B cell (primary cell): ENCODE measurements at regions not wholly inside any gene's neighbourhood (a gene's known extent, or its start where the extent isn't known, plus 50 kb on each side); places are given as distances from the start of the nearest gene placed in this dataset.

Experiments used
- ATAC-seq: fragments of 200-7000 bp; cut with Tn5 transposase; one replicate; pipeline ENCODE4 v1.10.0; 2021; ENCODE audit warnings: low read depth, mild to moderate bottlenecking, moderate number of reproducible peaks, moderate library complexity
- CTCF ChIA-PET: fragments of 350-600 bp; sonication (Branson Sonifier 250); formaldehyde crosslinking; loops from one replicate; lab custom pipeline; 2021; ENCODE audit warnings: antibody characterized with exemption, inconsistent platforms; lab: Charles Lee
- POLR2A ChIA-PET: fragments of 350-600 bp; sonication (Branson Sonifier 250); formaldehyde crosslinking; loops from one replicate; lab custom pipeline; 2021; ENCODE audit warnings: antibody characterized with exemption; lab: Charles Lee
- DNase-seq: peaks from one replicate; pipeline ENCODE4 v3.0.0; 2013
- H2AFZ ChIP-seq: 2 replicates; pipeline ENCODE4 v1.6.1; 2012; ENCODE audit warnings: mild to moderate bottlenecking, low read depth, low read length; ENCODE audit not compliant: insufficient read depth, poor library complexity, severe bottlenecking
- H3K27ac ChIP-seq, 2 donors: 1 replicate in 1 of 2; 2 replicates in 1 of 2; pipeline ENCODE4 v1.5.1; 2012 to 2013; ENCODE audit warnings: low read length in 2 of 2, mild to moderate bottlenecking in 2 of 2, moderate library complexity in 1 of 2
- H3K27me3 ChIP-seq, 4 experiments: fragments of 200-600 bp in 1 of 4; sonication (generic) in 1 of 4; replicated peaks in 1 of 4; 1 replicate in 2 of 4; 2 replicates in 2 of 4; pipeline versions ENCODE4 v1.6.1 to v1.7.0; 2013 to 2016; ENCODE audit warnings: low read length in 3 of 4, mild to moderate bottlenecking in 2 of 4, mixed read lengths in 1 of 4, moderate library complexity in 1 of 4; ENCODE audit not compliant: insufficient read depth in 4 of 4, control insufficient read depth in 3 of 4; ENCODE audit errors: control extremely low read depth in 1 of 4
- H3K36me3 ChIP-seq, 2 experiments: replicated peaks in 1 of 2; 1 replicate in 1 of 2; 2 replicates in 1 of 2; pipeline versions ENCODE4 v1.6.1 to v1.7.1; 2013; ENCODE audit warnings: low read length in 1 of 2; ENCODE audit not compliant: insufficient read depth in 2 of 2, control insufficient read depth in 1 of 2; ENCODE audit errors: control extremely low read depth in 1 of 2, extremely low read depth in 1 of 2
- H3K4me1 ChIP-seq, 2 donors: fragments of 200-600 bp in 1 of 2; sonication (generic) in 1 of 2; 1 replicate in 1 of 2; 2 replicates in 1 of 2; pipeline versions ENCODE4 v1.5.1 to v1.6.1; 2013 to 2017; ENCODE audit warnings: low read length in 2 of 2; ENCODE audit not compliant: control insufficient read depth in 2 of 2, insufficient read depth in 2 of 2
- H3K4me2 ChIP-seq: replicated peaks from 2 replicates; pipeline ENCODE3; 2012; ENCODE audit warnings: mild to moderate bottlenecking, low read depth, low read length; ENCODE audit not compliant: poor library complexity, severe bottlenecking
- H3K4me3 ChIP-seq, 5 experiments: fragments of 200-600 bp in 1 of 5; sonication (generic) in 1 of 5; 1 replicate in 3 of 5; 2 replicates in 2 of 5; pipeline versions ENCODE4 v1.5.1 to v1.7.0; 2011 to 2016; ENCODE audit warnings: low read length in 4 of 5, mild to moderate bottlenecking in 4 of 5, low read depth in 2 of 5, control low read depth in 1 of 5, moderate library complexity in 1 of 5; ENCODE audit not compliant: insufficient read depth in 1 of 5; ENCODE audit errors: control extremely low read depth in 1 of 5, extremely low read depth in 1 of 5
- H3K79me2 ChIP-seq: fragments of 200-600 bp; sonication (generic); one replicate; pipeline ENCODE4 v1.6.0; 2016; ENCODE audit warnings: low read length; ENCODE audit not compliant: control insufficient read depth, insufficient read depth
- H3K9ac ChIP-seq: fragments of 200-600 bp; sonication (generic); 2 replicates; pipeline ENCODE4 v1.6.1; 2017; ENCODE audit warnings: mild to moderate bottlenecking, low read length, moderate library complexity
- H3K9me3 ChIP-seq, 3 donors: one replicate each; pipeline versions ENCODE4 v1.6.1 to v1.7.1; 2013; ENCODE audit warnings: low read length in 2 of 3; ENCODE audit not compliant: control insufficient read depth in 2 of 3, insufficient read depth in 1 of 3; ENCODE audit errors: control extremely low read depth in 1 of 3
- H4K20me1 ChIP-seq: 2 replicates; pipeline ENCODE4 v1.6.0; 2012; ENCODE audit warnings: mild to moderate bottlenecking, low read length; ENCODE audit not compliant: insufficient read depth, control insufficient read depth, poor library complexity, severe bottlenecking
- H3K27ac Mint-ChIP-seq: one replicate; pipeline ENCODE4 v1.8.0; 2021; ENCODE audit warnings: mixed read lengths
- H3K27me3 Mint-ChIP-seq: one replicate; pipeline ENCODE4 v1.8.0; 2021; ENCODE audit warnings: mixed read lengths
- H3K4me1 Mint-ChIP-seq: one replicate; pipeline ENCODE4 v1.8.0; 2021; ENCODE audit warnings: mixed read lengths
- H3K4me3 Mint-ChIP-seq: one replicate; pipeline ENCODE4 v1.8.0; 2021; ENCODE audit warnings: mixed read lengths
- H3K9me3 Mint-ChIP-seq: one replicate; pipeline ENCODE4 v1.8.0; 2022; ENCODE audit warnings: mixed read lengths; ENCODE audit not compliant: insufficient read depth
- CTCF ChIP-seq: fragments of 200-600 bp; IDR thresholded peaks from one replicate; pipeline ENCODE4 v1.8.0; 2022; ENCODE audit warnings: antibody characterized with exemption, mild to moderate bottlenecking
- EZH2 ChIP-seq: IDR thresholded peaks from 2 replicates; pipeline ENCODE4 v1.6.1; 2012; ENCODE audit warnings: borderline replicate concordance, low read depth, mild to moderate bottlenecking, moderate library complexity, low read length; ENCODE audit not compliant: insufficient read depth, poor library complexity, severe bottlenecking
- WGBS: methylation state at CpG from one replicate; pipeline ENCODE4 v1.1.5; 2013; ENCODE audit warnings: missing lambda C conversion rate; ENCODE audit not compliant: insufficient coverage; 5-methylcytosine and 5-hydroxymethylcytosine counted together
- intact Hi-C: fragments of 100-400 bp; cut with micrococcal nuclease; formaldehyde crosslinking; loops from one replicate; pipeline ENCODE4 v1.10.0; 2022

- Histone ChIP-seq H4K20me1 (no peaks in the 10 kb centered on the region), H3K27me3 (peaks cover 0 to 2% (median 0%) of the 10 kb centered on the region in 4 experiments), H3K4me2 (no peak overlapping the region), H3K4me3 (no peak overlapping the region), H3K4me1 (no peaks in the 10 kb centered on the region), H3K9ac (no peak overlapping the region), H2AFZ (no peak overlapping the region), H3K27ac (no peak overlapping the region), H3K36me3 (no peaks in the 10 kb centered on the region), H3K79me2 (no peaks in the 10 kb centered on the region), H3K9me3 (no peaks in the 10 kb centered on the region)
- Mint-ChIP-seq H3K4me1 (no peaks in the 10 kb centered on the region), H3K9me3 (no peaks in the 10 kb centered on the region), H3K4me3 (no peak overlapping the region), H3K27me3 (peaks cover 18% of the 10 kb centered on the region), H3K27ac (no peak overlapping the region)
- ATAC-seq: no peak
- ChIA-PET POLR2A (no interaction called here), CTCF (interaction anchor here (1.6 to 3.9 kb wide), 2 partner anchors 162 to 165 kb away, joined by 4 to 25 read pairs; no protein-coding TSS in a partner anchor)
- DNase-seq: no peak
- intact Hi-C loops: no loop called here
- no peak for TF ChIP-seq CTCF
- no peak for TF ChIP-seq EZH2
- WGBS: 92% methylated on average over 4 of the region's 4 CpGs
These were observed 69.9 kb upstream of the TSC22D1 start for GRCh38 chr13:44646044-44646443.

DNA sequence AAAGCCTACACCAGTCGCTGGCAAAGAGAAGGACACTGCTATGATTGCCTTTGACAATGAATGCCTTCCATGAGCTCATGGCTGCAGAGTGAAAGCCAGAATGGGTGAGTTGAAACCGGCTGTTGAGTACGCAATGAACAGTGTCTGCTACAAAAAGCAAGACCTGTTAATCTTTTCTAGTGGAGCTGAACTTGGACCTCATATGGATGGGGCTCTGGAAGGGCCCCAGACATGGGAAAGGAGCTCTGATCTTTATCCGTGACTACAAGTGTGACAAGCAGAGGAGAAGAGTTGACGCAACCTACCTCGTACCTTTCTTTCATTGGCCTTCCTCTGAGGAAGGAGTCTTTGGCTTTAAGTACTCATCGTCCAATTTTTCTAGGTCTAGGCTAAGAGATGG, 67.1 kb upstream of the TSC22D1 start:
- no peaks in the 10 kb centered on the region for H3K9me3 Mint-ChIP-seq
- H3K4me3 Mint-ChIP-seq: no peak overlapping the region
- no peak overlapping the region for H2AFZ ChIP-seq
- intact Hi-C loops: no loop called here
- no peaks in the 10 kb centered on the region for H3K4me1 ChIP-seq
- H3K9ac ChIP-seq: no peak overlapping the region
- no peaks in the 10 kb centered on the region for H3K36me3 ChIP-seq
- H3K9me3 ChIP-seq: no peaks in the 10 kb centered on the region
- H3K79me2 ChIP-seq: no peaks in the 10 kb centered on the region
- H3K27me3 Mint-ChIP-seq: peaks cover 14% of the 10 kb centered on the region
- no peak overlapping the region for H3K4me2 ChIP-seq
- peaks cover 0 to 2% (median 0%) of the 10 kb centered on the region in 4 experiments for H3K27me3 ChIP-seq
- H3K4me3 ChIP-seq: no peak overlapping the region
- H3K4me1 Mint-ChIP-seq: no peaks in the 10 kb centered on the region
- no peaks in the 10 kb centered on the region for H4K20me1 ChIP-seq
- no peak for TF ChIP-seq EZH2
- no peak for TF ChIP-seq CTCF
- DNase-seq: no peak
- no peak overlapping the region for H3K27ac ChIP-seq
- no peak for ATAC-seq
- ChIA-PET POLR2A (no interaction called here), CTCF (no interaction called here)
- H3K27ac Mint-ChIP-seq: no peak overlapping the region
- 93% methylated on average over 6 of the region's 7 CpGs for WGBS
